Activated CD4-positive, alpha-beta T cell treated with anti-CD3 and anti-CD28 coated beads, Interleukin-2, amount 50 U/mL, for 4 hours (primary cell): ENCODE measurements at regions not wholly inside any gene's neighbourhood (a gene's known extent, or its start where the extent isn't known, plus 50 kb on each side); places are given as distances from the start of the nearest gene placed in this dataset.
"Not testable (repeated sequence)": the region's sequence is repeated elsewhere in the genome, so short reads cannot be mapped to it uniquely, and the experiment has no call there.

Experiments
- DNase-seq, 2 experiments: peaks; one replicate each; pipeline ENCODE4 v3.0.0-alpha.2; 2020

GRCh38 chr20:25774203-25774602 lies 77.5 kb upstream of the ZNF337 start:
- not testable (repeated sequence) for DNase-seq

GRCh38 chr20:25772437-25772836 lies 75.8 kb upstream of the ZNF337 start:
- DNase-seq, result not testable (repeated sequence)

DNA sequence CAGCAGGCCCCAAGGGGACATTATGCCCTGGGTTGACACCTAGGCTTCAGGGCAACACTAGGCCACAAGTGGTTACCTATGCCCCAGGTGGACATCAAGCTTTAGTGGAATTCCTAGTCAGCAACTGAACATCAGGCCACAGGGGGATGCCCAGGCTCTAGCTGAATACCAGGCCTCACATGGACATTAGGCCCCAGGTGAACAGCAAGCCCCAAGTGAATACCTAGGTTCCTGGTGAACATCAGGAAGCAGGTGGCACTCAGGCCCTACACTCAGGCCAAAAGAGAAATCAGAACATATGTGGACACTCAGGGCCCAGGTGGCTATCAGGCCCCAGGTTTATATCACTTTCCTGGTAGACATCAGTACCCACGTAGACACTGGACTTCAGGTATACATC lies 75.2 kb upstream of the ZNF337 start:
- not testable (repeated sequence) for DNase-seq

DNA sequence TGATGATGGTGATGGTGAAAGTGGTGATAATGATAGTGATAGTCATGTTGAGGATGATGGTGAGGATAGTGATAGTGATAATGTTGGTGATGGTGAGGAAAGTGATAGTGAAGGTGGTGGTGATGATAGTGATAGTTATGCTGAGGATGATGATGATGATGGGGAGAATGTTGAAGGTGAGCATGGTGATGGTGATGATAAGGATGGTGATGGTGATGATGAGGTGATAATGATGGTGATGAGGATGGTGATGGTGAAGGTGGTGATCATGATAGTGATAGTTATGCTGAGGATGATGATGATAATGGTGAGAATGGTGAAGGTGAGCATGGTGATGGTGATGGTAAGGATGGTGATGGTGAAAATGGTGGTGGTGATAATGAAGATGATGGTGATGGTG lies 64.9 kb upstream of the ZNF337 start:
- DNase-seq, result no peak

GRCh38 chr20:25761046-25761445 lies 64.4 kb upstream of the ZNF337 start:
- DNase-seq, result not testable (repeated sequence)

DNA sequence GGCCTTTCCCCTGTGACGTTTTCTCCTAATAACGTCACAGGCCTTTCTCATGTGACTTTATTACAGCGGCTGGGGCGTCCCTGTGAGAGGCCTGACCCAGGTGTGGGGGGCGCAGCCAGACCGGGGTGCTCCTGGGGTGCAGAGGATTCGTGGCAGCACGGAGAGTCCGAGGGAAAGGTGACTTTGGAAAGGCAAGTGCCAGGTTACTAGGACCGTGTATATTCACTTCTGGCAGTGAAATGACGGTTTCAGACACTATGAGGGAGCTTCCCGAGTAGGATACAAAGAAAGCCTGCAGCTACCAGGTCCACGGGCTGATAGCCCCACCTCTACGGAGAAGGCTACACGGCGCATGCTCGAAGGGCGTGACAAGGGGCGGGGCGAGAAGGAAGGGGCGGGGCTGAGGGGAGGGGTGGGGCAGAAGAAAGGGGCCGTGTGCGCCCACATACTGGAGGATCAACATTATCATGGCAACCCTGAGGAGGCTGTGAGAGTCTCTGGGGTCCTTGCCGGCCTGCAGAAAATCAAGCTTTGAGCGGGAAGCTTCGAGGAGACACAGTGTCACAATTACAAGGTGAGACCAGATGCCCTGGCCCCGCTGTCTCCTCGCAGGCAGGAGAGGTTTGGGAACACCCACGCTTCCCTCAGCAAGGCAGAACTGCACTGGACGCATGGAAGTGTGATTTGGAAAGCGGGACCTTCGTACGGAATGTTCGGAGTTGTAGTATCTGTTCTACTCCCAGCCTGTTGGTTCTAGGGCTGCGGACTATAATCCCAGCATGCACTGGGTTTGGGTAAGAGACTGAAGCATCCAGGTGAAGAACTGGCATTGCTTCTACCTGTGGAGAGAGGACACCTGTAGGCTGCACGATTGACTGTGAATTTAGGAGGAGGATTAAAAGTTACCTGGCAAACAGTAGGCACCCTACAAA lies 54.4 kb upstream of the ZNF337 start:
- DNase-seq, result peak; percentile 50 to 55

GRCh38 chr20:25750220-25750764 lies 53.6 kb upstream of the ZNF337 start:
- DNase-seq, result no peak

DNA sequence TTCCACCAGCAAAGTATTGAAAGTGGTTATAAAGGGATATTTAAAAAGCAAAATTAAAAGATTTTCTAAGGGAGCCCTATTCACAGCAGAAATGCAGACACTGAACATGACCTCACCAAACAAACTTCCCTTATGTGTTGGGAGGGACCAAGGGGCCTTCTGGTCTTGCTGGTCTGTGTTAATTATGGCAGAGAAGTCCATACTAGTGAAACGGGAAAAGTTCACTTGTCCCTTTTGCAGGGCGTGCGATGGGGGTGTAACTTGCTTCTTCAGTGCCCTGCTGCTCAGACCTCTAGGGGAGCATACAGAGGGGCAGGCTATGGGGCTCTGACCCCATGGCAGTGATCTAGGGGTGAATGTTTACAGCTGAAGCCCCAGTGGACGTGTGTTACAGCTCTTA lies 53.0 kb upstream of the ZNF337 start:
- DNase-seq, result no peak
